B cell (primary cell): ENCODE measurements at regions not wholly inside any gene's neighbourhood (a gene's known extent, or its start where the extent isn't known, plus 50 kb on each side); places are given as distances from the start of the nearest gene placed in this dataset.
A peak's percentile ranks its signal among the peaks of the same experiment; 100 is the strongest.
"Not testable (repeated sequence)": the region's sequence is repeated elsewhere in the genome, so short reads cannot be mapped to it uniquely, and the experiment has no call there.

ENCODE experiments used
- ATAC-seq: fragments of 200-7000 bp; cut with Tn5 transposase; one replicate; pipeline ENCODE4 v1.10.0; 2021; ENCODE audit warnings: low read depth, mild to moderate bottlenecking, moderate number of reproducible peaks, moderate library complexity
- CTCF ChIA-PET: fragments of 350-600 bp; sonication (Branson Sonifier 250); formaldehyde crosslinking; loops from one replicate; lab custom pipeline; 2021; ENCODE audit warnings: antibody characterized with exemption, inconsistent platforms; lab: Charles Lee
- POLR2A ChIA-PET: fragments of 350-600 bp; sonication (Branson Sonifier 250); formaldehyde crosslinking; loops from one replicate; lab custom pipeline; 2021; ENCODE audit warnings: antibody characterized with exemption; lab: Charles Lee
- DNase-seq: peaks from one replicate; pipeline ENCODE4 v3.0.0; 2013
- H2AFZ ChIP-seq: 2 replicates; pipeline ENCODE4 v1.6.1; 2012; ENCODE audit warnings: mild to moderate bottlenecking, low read depth, low read length; ENCODE audit not compliant: insufficient read depth, poor library complexity, severe bottlenecking
- H3K27ac ChIP-seq, 2 donors: 1 replicate in 1 of 2; 2 replicates in 1 of 2; pipeline ENCODE4 v1.5.1; 2012 to 2013; ENCODE audit warnings: low read length in 2 of 2, mild to moderate bottlenecking in 2 of 2, moderate library complexity in 1 of 2
- H3K27me3 ChIP-seq, 4 experiments: fragments of 200-600 bp in 1 of 4; sonication (generic) in 1 of 4; replicated peaks in 1 of 4; 1 replicate in 2 of 4; 2 replicates in 2 of 4; pipeline versions ENCODE4 v1.6.1 to v1.7.0; 2013 to 2016; ENCODE audit warnings: low read length in 3 of 4, mild to moderate bottlenecking in 2 of 4, mixed read lengths in 1 of 4, moderate library complexity in 1 of 4; ENCODE audit not compliant: insufficient read depth in 4 of 4, control insufficient read depth in 3 of 4; ENCODE audit errors: control extremely low read depth in 1 of 4
- H3K36me3 ChIP-seq, 2 experiments: replicated peaks in 1 of 2; 1 replicate in 1 of 2; 2 replicates in 1 of 2; pipeline versions ENCODE4 v1.6.1 to v1.7.1; 2013; ENCODE audit warnings: low read length in 1 of 2; ENCODE audit not compliant: insufficient read depth in 2 of 2, control insufficient read depth in 1 of 2; ENCODE audit errors: control extremely low read depth in 1 of 2, extremely low read depth in 1 of 2
- H3K4me1 ChIP-seq, 2 donors: fragments of 200-600 bp in 1 of 2; sonication (generic) in 1 of 2; 1 replicate in 1 of 2; 2 replicates in 1 of 2; pipeline versions ENCODE4 v1.5.1 to v1.6.1; 2013 to 2017; ENCODE audit warnings: low read length in 2 of 2; ENCODE audit not compliant: control insufficient read depth in 2 of 2, insufficient read depth in 2 of 2
- H3K4me2 ChIP-seq: replicated peaks from 2 replicates; pipeline ENCODE3; 2012; ENCODE audit warnings: mild to moderate bottlenecking, low read depth, low read length; ENCODE audit not compliant: poor library complexity, severe bottlenecking
- H3K4me3 ChIP-seq, 5 experiments: fragments of 200-600 bp in 1 of 5; sonication (generic) in 1 of 5; 1 replicate in 3 of 5; 2 replicates in 2 of 5; pipeline versions ENCODE4 v1.5.1 to v1.7.0; 2011 to 2016; ENCODE audit warnings: low read length in 4 of 5, mild to moderate bottlenecking in 4 of 5, low read depth in 2 of 5, control low read depth in 1 of 5, moderate library complexity in 1 of 5; ENCODE audit not compliant: insufficient read depth in 1 of 5; ENCODE audit errors: control extremely low read depth in 1 of 5, extremely low read depth in 1 of 5
- H3K79me2 ChIP-seq: fragments of 200-600 bp; sonication (generic); one replicate; pipeline ENCODE4 v1.6.0; 2016; ENCODE audit warnings: low read length; ENCODE audit not compliant: control insufficient read depth, insufficient read depth
- H3K9ac ChIP-seq: fragments of 200-600 bp; sonication (generic); 2 replicates; pipeline ENCODE4 v1.6.1; 2017; ENCODE audit warnings: mild to moderate bottlenecking, low read length, moderate library complexity
- H3K9me3 ChIP-seq, 3 donors: one replicate each; pipeline versions ENCODE4 v1.6.1 to v1.7.1; 2013; ENCODE audit warnings: low read length in 2 of 3; ENCODE audit not compliant: control insufficient read depth in 2 of 3, insufficient read depth in 1 of 3; ENCODE audit errors: control extremely low read depth in 1 of 3
- H4K20me1 ChIP-seq: 2 replicates; pipeline ENCODE4 v1.6.0; 2012; ENCODE audit warnings: mild to moderate bottlenecking, low read length; ENCODE audit not compliant: insufficient read depth, control insufficient read depth, poor library complexity, severe bottlenecking
- H3K27ac Mint-ChIP-seq: one replicate; pipeline ENCODE4 v1.8.0; 2021; ENCODE audit warnings: mixed read lengths
- H3K27me3 Mint-ChIP-seq: one replicate; pipeline ENCODE4 v1.8.0; 2021; ENCODE audit warnings: mixed read lengths
- H3K4me1 Mint-ChIP-seq: one replicate; pipeline ENCODE4 v1.8.0; 2021; ENCODE audit warnings: mixed read lengths
- H3K4me3 Mint-ChIP-seq: one replicate; pipeline ENCODE4 v1.8.0; 2021; ENCODE audit warnings: mixed read lengths
- H3K9me3 Mint-ChIP-seq: one replicate; pipeline ENCODE4 v1.8.0; 2022; ENCODE audit warnings: mixed read lengths; ENCODE audit not compliant: insufficient read depth
- WGBS: methylation state at CpG from one replicate; pipeline ENCODE4 v1.1.5; 2013; ENCODE audit warnings: missing lambda C conversion rate; ENCODE audit not compliant: insufficient coverage; 5-methylcytosine and 5-hydroxymethylcytosine counted together
- intact Hi-C: fragments of 100-400 bp; cut with micrococcal nuclease; formaldehyde crosslinking; loops from one replicate; pipeline ENCODE4 v1.10.0; 2022

DNA sequence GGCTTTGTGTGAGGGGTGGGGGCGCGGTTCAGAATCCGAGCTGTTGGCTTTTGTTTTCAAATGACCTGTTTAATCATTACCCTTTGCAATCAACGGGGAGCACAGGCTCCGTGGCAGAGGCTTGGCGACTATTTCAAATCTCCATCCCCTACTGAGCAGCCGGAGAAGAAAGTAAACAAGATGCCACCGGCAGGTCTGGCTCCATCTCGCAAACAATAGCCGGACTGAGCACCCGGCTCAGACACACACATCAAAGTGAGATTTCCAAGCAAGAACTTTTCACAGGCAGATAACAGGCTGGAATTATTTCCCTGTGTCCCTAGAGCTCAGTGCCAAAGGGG is 143.4 kb downstream of the GTF2IRD2B start:
- H3K9me3 Mint-ChIP-seq, H4K20me1 ChIP-seq, intact Hi-C loops, H3K27me3 Mint-ChIP-seq, H3K27ac Mint-ChIP-seq, H2AFZ ChIP-seq, DNase-seq, H3K9ac ChIP-seq, POLR2A ChIA-PET, H3K79me2 ChIP-seq, H3K4me3 Mint-ChIP-seq, H3K4me1 Mint-ChIP-seq, H3K36me3 ChIP-seq, H3K9me3 ChIP-seq, H3K4me3 ChIP-seq, CTCF ChIA-PET, ATAC-seq, H3K4me1 ChIP-seq, H3K4me2 ChIP-seq, H3K27ac ChIP-seq, H3K27me3 ChIP-seq: not testable (repeated sequence)
- no CpG with 5 or more reads among the region's 11 CpGs for WGBS

DNA sequence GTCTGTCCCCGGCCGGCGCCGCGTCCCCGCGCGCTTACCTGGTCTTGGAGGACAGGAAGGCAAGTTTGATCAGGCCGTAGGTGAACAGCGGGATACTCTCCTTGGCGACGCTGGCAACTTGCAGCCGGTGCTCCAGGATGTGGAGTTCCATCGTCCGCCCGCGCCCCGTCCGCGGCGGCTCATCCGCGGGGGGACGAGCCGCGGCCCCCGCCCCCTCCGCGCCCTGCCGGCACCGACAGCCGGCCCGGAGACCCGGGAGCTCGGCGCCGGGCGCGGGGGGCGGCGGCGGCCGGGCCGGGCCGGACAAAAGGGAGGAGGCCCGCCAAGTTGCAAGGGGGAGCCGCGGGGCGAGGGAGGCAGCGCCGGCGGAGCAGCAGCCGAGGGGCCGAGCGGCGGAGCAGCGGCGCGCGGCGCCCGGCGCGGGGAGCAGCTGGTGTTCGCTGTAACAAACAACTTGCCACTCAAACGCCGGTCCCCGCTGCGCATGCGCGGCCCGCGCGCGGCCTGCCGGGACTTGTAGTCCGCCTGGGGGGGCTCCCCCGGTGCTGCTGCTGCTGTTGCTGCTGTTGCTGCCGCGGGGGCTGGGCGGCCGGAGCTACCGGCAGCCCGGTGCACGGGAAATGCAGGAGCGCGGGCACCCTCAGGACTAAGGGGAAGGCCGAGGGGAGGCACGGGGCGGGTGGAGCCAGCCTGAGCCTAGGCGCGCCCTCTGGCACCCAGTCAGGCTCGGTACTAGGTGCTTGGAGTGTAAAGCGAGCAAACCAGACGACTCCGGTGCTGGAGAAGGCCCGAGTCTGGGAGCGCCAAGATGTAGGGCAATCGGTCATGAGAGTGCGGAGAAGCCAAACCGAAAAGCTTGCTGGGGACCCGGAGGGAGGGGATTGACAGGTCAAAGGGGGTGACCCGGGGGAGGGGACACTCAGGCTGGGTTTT is 145.1 kb downstream of the GTF2IRD2B start:
- not testable (repeated sequence) for H3K27ac Mint-ChIP-seq

GRCh38 chr7:75238309-75238708 is 145.9 kb downstream of the GTF2IRD2B start:
- ATAC-seq, H3K4me1 Mint-ChIP-seq, POLR2A ChIA-PET, H3K27me3 Mint-ChIP-seq, H3K4me3 Mint-ChIP-seq, H3K36me3 ChIP-seq, DNase-seq, H2AFZ ChIP-seq, H3K4me1 ChIP-seq, H3K4me2 ChIP-seq, H3K4me3 ChIP-seq, CTCF ChIA-PET, H3K9ac ChIP-seq, H3K27me3 ChIP-seq, H3K9me3 Mint-ChIP-seq, H3K27ac ChIP-seq, H3K9me3 ChIP-seq, intact Hi-C loops, H3K79me2 ChIP-seq, H3K27ac Mint-ChIP-seq, H4K20me1 ChIP-seq: not testable (repeated sequence)
- WGBS: no CpG with 5 or more reads among the region's 10 CpGs

More for the DNA sequence above, 145.1 kb downstream of the GTF2IRD2B start:
- H3K36me3 ChIP-seq, H3K27me3 Mint-ChIP-seq, H3K27ac ChIP-seq, H3K27me3 ChIP-seq, POLR2A ChIA-PET, H3K4me3 ChIP-seq, H2AFZ ChIP-seq, H3K4me2 ChIP-seq, DNase-seq, H3K4me1 ChIP-seq, H4K20me1 ChIP-seq, H3K4me1 Mint-ChIP-seq, H3K9ac ChIP-seq, H3K79me2 ChIP-seq, intact Hi-C loops, CTCF ChIA-PET, H3K9me3 ChIP-seq, H3K9me3 Mint-ChIP-seq: not testable (repeated sequence)
- no CpG with 5 or more reads among the region's 103 CpGs for WGBS
- ATAC-seq: peak; percentile 89
- peak overlapping the region; percentile 39 for H3K4me3 Mint-ChIP-seq

DNA sequence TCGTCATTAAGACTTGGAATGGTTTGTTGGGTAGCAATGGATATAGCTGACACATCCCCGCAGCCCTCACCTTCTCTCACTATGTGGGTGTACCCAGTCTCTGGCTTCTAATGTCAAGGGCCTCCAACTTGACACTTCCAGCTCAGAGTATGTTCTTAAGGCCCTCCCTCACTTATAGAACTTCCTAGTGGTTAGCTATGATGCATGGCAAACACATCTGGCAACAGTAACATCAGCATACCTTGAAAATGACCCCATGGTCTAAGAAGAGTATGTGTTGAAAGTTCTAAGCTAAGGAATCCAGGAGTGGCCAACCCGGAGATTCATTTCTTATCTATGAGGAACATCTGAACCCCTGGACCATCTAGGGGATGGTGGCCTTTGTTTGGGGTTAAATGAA is 151.2 kb downstream of the GTF2IRD2B start:
- DNase-seq, H3K27ac Mint-ChIP-seq, CTCF ChIA-PET, H3K9me3 ChIP-seq, ATAC-seq, H3K27me3 Mint-ChIP-seq, H3K4me1 ChIP-seq, POLR2A ChIA-PET, H3K36me3 ChIP-seq, H3K9me3 Mint-ChIP-seq, H3K79me2 ChIP-seq, H3K27me3 ChIP-seq, H3K4me3 ChIP-seq, H3K9ac ChIP-seq, H3K4me2 ChIP-seq, H3K4me3 Mint-ChIP-seq, H3K27ac ChIP-seq, H3K4me1 Mint-ChIP-seq, H2AFZ ChIP-seq, intact Hi-C loops, H4K20me1 ChIP-seq: not testable (repeated sequence)
- WGBS: no CpG with 5 or more reads among the region's 3 CpGs
